Suppressor macrophage treated with lipopolysaccharide for 4 hours (primary cell): ENCODE measurements at regions not wholly inside any gene's neighbourhood (a gene's known extent, or its start where the extent isn't known, plus 50 kb on each side); places are given as distances from the start of the nearest gene placed in this dataset.
"Not testable (repeated sequence)": the region's sequence is repeated elsewhere in the genome, so short reads cannot be mapped to it uniquely, and the experiment has no call there.

Source experiments
- DNase-seq: peaks from one replicate; pipeline ENCODE4 v3.0.0-alpha.2; 2020

- no peak for DNase-seq
Measured at GRCh38 chr2:44051593-44052347, 56.0 kb upstream of the LRPPRC start.

DNA sequence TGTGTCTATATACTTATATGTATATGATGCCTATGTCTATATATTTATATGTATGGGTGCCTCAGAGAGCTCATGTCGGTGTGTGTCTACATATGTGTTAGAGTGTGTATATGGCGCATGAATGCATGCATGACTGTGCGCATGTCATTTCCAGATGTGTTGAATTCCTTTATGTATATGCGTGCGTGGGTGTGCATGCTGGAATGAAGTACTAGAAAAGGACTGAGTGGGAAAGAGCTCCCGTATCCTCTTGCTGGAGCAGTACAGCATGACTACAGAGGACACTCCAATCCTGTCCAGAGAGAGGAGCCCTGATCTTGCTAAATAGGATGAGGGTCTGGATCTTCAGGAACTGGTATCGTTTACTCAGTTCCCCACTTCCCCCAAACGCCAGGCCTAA is 56.8 kb upstream of the LRPPRC start:
- no peak for DNase-seq

- DNase-seq, result no peak
Measured at GRCh38 chr2:44053052-44053451, 57.3 kb upstream of the LRPPRC start.

- no peak for DNase-seq
Measured at GRCh38 chr2:44053456-44053855, 57.7 kb upstream of the LRPPRC start.

- no peak for DNase-seq
Measured at GRCh38 chr2:44055229-44055628, 59.4 kb upstream of the LRPPRC start.

DNA sequence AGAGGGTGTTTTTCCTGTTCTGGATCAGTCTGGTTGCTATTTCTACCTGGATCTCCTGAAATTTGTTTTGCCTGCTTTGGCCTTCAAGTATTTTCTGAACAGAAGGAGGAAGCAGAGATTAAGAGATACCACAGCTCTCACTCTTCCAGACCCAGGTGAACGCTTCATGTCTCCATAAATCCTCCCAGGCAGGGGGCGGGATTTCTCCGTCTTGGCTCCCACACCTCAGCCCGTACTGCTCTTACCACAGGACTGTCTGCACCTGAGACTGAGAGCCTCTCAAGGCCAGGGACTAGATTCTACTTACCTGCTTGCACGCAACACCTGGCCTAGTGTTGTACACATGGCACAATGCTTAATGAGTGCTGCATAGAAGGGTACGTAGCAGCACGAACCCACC is 59.9 kb upstream of the LRPPRC start:
- DNase-seq, result no peak

GRCh38 chr2:44056947-44057346 is 61.2 kb upstream of the LRPPRC start:
- no peak for DNase-seq

- DNase-seq, result not testable (repeated sequence)
Measured at GRCh38 chr2:44060286-44060685, 64.5 kb upstream of the LRPPRC start.

GRCh38 chr2:44060990-44061389 is 65.2 kb upstream of the LRPPRC start:
- no peak for DNase-seq

DNA sequence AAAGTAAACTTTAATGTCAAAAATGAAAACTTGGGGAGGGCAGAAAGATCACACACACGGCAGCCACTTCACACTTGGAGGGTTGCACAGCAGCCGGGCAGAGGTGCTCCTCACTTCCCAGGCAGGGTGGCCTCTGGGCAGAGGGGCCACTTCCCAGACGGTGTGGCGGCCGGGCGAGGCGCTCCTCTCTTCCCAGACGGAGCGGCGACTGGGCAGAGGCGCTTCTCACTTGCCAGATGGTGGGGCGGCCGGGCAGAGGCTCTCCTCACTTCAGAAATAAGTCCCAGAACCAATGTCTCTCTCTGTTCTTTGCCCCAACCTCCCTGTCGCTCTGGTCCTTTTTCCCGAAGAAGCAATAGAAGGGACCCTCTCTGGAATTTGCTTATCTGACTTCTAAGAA is 65.7 kb upstream of the LRPPRC start:
- DNase-seq, result no peak

DNA sequence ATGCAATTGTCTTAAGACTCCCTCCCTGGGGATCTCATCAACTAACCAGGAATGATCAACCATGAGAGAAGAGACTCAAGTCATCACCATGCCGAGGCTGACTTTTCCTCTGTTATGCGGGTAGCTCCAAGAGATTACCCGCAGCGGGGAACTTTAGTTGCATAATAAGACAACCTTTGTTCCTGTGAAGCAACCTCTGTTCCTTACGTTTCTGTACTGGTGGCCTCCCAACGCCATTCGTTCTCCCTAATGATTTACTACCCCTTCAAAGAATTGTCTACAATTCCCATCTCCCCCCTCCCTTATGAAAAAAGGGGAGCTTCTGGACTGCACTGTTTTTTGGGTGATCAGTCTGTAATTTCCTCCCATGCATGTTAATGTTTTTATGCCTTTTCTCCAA is 66.1 kb upstream of the LRPPRC start:
- DNase-seq, result no peak

DNA sequence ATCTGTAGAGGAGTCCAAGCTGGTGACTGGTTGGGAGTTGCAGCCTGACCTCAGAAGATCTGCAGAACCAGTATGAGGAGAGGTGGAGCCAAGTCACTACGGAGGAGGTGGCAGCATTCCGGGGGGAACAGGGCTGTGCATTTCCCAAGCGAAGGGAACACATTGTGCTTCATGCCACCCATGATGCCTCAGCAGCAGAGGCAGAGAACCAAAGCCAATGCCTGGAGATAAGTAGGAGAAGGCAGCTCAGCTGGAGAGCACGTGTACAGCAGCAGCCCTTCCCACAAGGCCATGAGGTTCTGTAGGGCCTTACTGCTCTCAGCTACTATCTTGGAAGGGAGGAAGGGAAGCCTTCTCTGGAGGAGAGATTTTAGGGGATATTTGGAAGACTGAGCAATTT is 67.2 kb upstream of the LRPPRC start:
- DNase-seq, result no peak

GRCh38 chr2:44064281-44064680 is 68.5 kb upstream of the LRPPRC start:
- not testable (repeated sequence) for DNase-seq

- DNase-seq, result not testable (repeated sequence)
Measured at GRCh38 chr2:44067012-44067790, 71.4 kb upstream of the LRPPRC start.

DNA sequence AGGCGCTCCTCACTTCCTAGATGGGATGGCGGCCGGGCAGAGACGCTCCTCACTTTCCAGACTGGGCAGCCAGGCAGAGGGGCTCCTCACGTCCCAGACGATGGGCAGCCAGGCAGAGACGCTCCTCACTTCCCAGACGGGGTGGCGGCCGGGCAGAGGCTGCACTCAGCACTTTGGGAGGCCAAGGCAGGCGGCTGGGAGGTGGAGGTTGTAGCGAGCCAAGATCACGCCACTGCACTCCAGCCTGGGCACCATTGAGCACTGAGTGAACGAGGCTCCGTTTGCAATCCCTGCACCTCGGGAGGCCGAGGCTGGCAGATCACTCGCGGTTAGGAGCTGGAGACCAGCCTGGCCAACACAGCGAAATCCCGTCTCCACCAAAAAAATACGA is 72.0 kb upstream of the LRPPRC start:
- not testable (repeated sequence) for DNase-seq

- no peak for DNase-seq
Measured at GRCh38 chr2:44071454-44072046, 75.8 kb upstream of the LRPPRC start.

GRCh38 chr2:44073667-44074066 is 77.9 kb upstream of the LRPPRC start:
- not testable (repeated sequence) for DNase-seq

DNA sequence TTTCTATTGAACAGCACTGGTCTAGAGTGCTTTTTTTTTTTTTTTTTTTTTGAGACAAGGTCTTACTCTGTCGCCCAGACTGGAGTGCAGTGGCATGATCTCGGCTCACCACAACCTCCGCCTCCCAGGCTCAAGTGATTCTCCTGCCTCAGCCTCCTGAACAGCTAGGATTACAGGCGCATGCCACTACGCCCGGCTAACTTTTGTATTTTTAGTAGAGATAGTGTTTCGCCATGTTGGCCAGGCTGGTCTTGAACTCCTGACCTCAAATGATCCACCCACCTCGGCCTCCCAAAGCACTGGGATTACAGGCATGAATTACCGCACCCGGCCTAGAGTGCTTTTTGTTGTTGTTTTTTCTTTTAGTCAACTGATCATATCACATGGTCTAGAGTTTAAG is 79.0 kb upstream of the LRPPRC start:
- not testable (repeated sequence) for DNase-seq

- peak; percentile 22 for DNase-seq
Measured at GRCh38 chr2:44075541-44075940, 79.8 kb upstream of the LRPPRC start.

GRCh38 chr2:44077942-44078511 is 82.2 kb upstream of the LRPPRC start:
- DNase-seq, result no peak

- no peak for DNase-seq
Measured at GRCh38 chr2:44079686-44080085, 83.9 kb upstream of the LRPPRC start.

- DNase-seq, result no peak
Measured at GRCh38 chr2:44083054-44083453, 85.6 kb upstream of the PPM1B start.

DNA sequence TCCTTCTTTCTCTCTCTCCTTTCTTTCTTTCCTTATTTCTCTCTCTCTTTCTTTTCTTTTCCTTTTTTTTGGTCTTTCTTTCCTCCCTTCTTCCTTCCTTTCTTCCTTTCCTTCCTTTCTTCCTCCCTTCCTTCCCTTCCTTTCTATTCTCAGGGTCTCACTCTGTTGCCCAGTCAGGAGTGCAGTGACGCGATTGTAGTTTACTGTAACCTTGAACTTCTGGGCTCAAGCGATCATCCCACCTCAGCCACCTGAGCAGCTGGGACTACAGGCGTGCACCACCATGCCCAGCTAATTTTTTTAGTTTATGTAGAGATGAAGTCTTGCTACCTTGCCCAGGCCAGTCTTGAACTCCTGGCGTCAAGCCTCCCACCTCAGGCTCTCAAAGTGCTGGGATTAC is 83.8 kb upstream of the PPM1B start:
- DNase-seq, result no peak

DNA sequence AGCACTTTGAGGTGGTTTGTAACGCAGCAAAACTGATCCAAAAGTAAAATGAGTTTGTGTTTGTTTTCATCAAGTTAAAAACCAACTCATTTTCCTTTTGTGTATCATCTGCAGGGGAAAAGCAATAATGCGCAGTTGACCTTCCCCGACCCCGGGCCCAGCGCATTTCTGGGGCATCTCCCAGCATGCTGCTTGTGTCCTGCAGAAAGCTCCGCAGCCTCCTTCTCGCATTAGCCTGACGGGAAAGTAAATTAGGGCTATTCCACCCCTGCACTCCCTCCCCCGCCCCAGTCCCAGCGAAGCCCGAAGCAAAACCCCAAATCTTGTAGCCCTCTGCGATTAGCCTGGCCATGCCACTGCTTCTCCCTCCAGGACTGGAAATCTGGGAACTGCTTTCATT is 82.0 kb upstream of the PPM1B start:
- DNase-seq, result no peak
